GM12892 (cell line): ENCODE measurements at regions not wholly inside any gene's neighbourhood (a gene's known extent, or its start where the extent isn't known, plus 50 kb on each side); places are given as distances from the start of the nearest gene placed in this dataset.

Experiments
- POLR2A ChIP-seq: IDR thresholded peaks from 2 replicates; pipeline ENCODE4 v1.6.1; 2011; ENCODE audit warnings: low read depth, low read length, control low read depth
- POLR2AphosphoS5 ChIP-seq: IDR thresholded peaks from 2 replicates; pipeline ENCODE4 v1.6.1; 2011; ENCODE audit warnings: low read depth, low read length, control low read depth
- TAF1 ChIP-seq: IDR thresholded peaks from 2 replicates; pipeline ENCODE4 v1.6.1; 2011; ENCODE audit warnings: low read depth, mild to moderate bottlenecking, control low read depth, low read length, borderline replicate concordance

GRCh38 chr18:29096079-29096770, 919.3 kb upstream of the CDH2 start:
- TF ChIP-seq POLR2AphosphoS5 (no peak), POLR2A (no peak), TAF1 (no peak)
